Liver (tissue), 8 donors: ENCODE measurements at regions not wholly inside any gene's neighbourhood (a gene's known extent, or its start where the extent isn't known, plus 50 kb on each side); places are given as distances from the start of the nearest gene placed in this dataset.

Experiments
- DNase-seq: peaks from one replicate; pipeline ENCODE4 v3.0.0-alpha.2; 2017; ENCODE audit warnings: low spot score
- H3K27ac ChIP-seq, 2 donors: one replicate each; pipeline ENCODE4 v1.7.0; 2013; ENCODE audit warnings: inconsistent platforms in 2 of 2, low read length in 2 of 2, control low read depth in 1 of 2, low read depth in 1 of 2, mild to moderate bottlenecking in 1 of 2
- H3K27me3 ChIP-seq, 4 donors: one replicate each; pipeline versions ENCODE4 v1.6.1 to v1.7.0; 2013; ENCODE audit warnings: low read length in 3 of 4, inconsistent platforms in 1 of 4, mild to moderate bottlenecking in 1 of 4, moderate library complexity in 1 of 4; ENCODE audit not compliant: control insufficient read depth in 4 of 4, insufficient read depth in 4 of 4
- H3K36me3 ChIP-seq, 4 donors: one replicate each; pipeline versions ENCODE4 v1.6.1 to v1.7.0; 2013; ENCODE audit warnings: low read length in 3 of 4, mild to moderate bottlenecking in 3 of 4, low read depth in 1 of 4, moderate library complexity in 1 of 4; ENCODE audit not compliant: control insufficient read depth in 4 of 4, insufficient read depth in 3 of 4
- H3K4me1 ChIP-seq, 4 donors: one replicate each; pipeline versions ENCODE4 v1.6.1 to v1.7.0; 2013; ENCODE audit warnings: low read length in 3 of 4, mild to moderate bottlenecking in 3 of 4, moderate library complexity in 1 of 4; ENCODE audit not compliant: control insufficient read depth in 4 of 4, insufficient read depth in 4 of 4
- H3K4me3 ChIP-seq, 3 donors: one replicate each; pipeline versions ENCODE4 v1.6.1 to v1.7.0; 2013; ENCODE audit warnings: low read length in 3 of 3, control low read depth in 1 of 3, low read depth in 1 of 3, mild to moderate bottlenecking in 1 of 3
- H3K9ac ChIP-seq, 2 donors: one replicate each; pipeline ENCODE4 v1.7.0; 2013; ENCODE audit warnings: low read length in 2 of 2, mild to moderate bottlenecking in 2 of 2, moderate library complexity in 2 of 2, control low read depth in 1 of 2, low read depth in 1 of 2
- H3K9me3 ChIP-seq, 4 donors: one replicate each; pipeline versions ENCODE4 v1.6.1 to v1.7.0; 2013; ENCODE audit warnings: low read length in 3 of 4; ENCODE audit not compliant: control insufficient read depth in 4 of 4
- ATF3 ChIP-seq: IDR thresholded peaks from 2 replicates; pipeline ENCODE4 v1.6.1; 2016; ENCODE audit warnings: antibody characterized with exemption
- CTCF ChIP-seq: fragments of 150-350 bp; IDR thresholded peaks from 2 replicates; pipeline ENCODE4 v1.5.1; 2017; ENCODE audit warnings: improper control_type of control experiment, low read depth, low read length; ENCODE audit not compliant: missing input control
- EGR1 ChIP-seq, 2 donors: IDR thresholded peaks; 2 replicates each; pipeline ENCODE4 v1.6.1; 2016 to 2018; ENCODE audit warnings: antibody characterized with exemption in 2 of 2, low read depth in 2 of 2
- GABPA ChIP-seq, 2 donors: IDR thresholded peaks in 1 of 2; conservative IDR thresholded peaks in 1 of 2; 2 replicates each; pipeline ENCODE4 v1.6.1; 2016; ENCODE audit warnings: antibody characterized with exemption in 2 of 2, mild to moderate bottlenecking in 1 of 2, moderate library complexity in 1 of 2
- HNF4G ChIP-seq: IDR thresholded peaks from 2 replicates; pipeline ENCODE4 v1.6.1; 2016; ENCODE audit warnings: antibody characterized with exemption
- JUND ChIP-seq, 2 donors: IDR thresholded peaks; 2 replicates each; pipeline ENCODE4 v1.6.1; 2016; ENCODE audit warnings: antibody characterized with exemption in 2 of 2
- MAX ChIP-seq: IDR thresholded peaks from 2 replicates; pipeline ENCODE4 v1.6.1; 2016; ENCODE audit warnings: antibody characterized with exemption
- NR2F2 ChIP-seq: IDR thresholded peaks from 2 replicates; pipeline ENCODE4 v1.6.1; 2016; ENCODE audit warnings: antibody characterized with exemption
- RAD21 ChIP-seq, 2 donors: IDR thresholded peaks; 2 replicates each; pipeline ENCODE4 v1.6.1; 2016; ENCODE audit warnings: antibody characterized with exemption in 2 of 2, mild to moderate bottlenecking in 2 of 2
- REST ChIP-seq: IDR thresholded peaks from 2 replicates; pipeline ENCODE4 v1.6.1; 2016; ENCODE audit warnings: antibody characterized with exemption, mild to moderate bottlenecking
- RXRA ChIP-seq, 2 donors: IDR thresholded peaks; 2 replicates each; pipeline ENCODE4 v1.6.1; 2017 to 2018; ENCODE audit warnings: antibody characterized with exemption in 2 of 2, mild to moderate bottlenecking in 1 of 2
- ZBTB33 ChIP-seq: IDR thresholded peaks from 2 replicates; pipeline ENCODE4 v1.6.1; 2016; ENCODE audit warnings: antibody characterized with exemption
- WGBS: extraction: QIAGEN DNeasy Blood & Tissue Kit; methylation state at CpG from one replicate; pipeline ENCODE4 v1.1.7; 2013; 5-methylcytosine and 5-hydroxymethylcytosine counted together
- donor health status: healthy.
- donor health status: healthy.
- donor health status: healthy.
- donor health status: healthy.
- donor health status: healthy.

GRCh38 chr11:108994887-108995286, 330.0 kb downstream of the DDX10 start:
- WGBS: 54% methylated on average over 1 of the region's 1 CpG
- no peaks in the 10 kb centered on the region for H3K36me3 ChIP-seq

GRCh38 chr11:108997826-108998225, 333.0 kb downstream of the DDX10 start:
- TF ChIP-seq RAD21 (IDR thresholded peaks at IDR 0.05): no peak
- no peak for TF ChIP-seq REST
- TF ChIP-seq EGR1 (IDR thresholded peaks at IDR 0.05; ENCODE audit: low read depth in 2 of 2): no peak
- no peak for TF ChIP-seq HNF4G
- no peak for TF ChIP-seq RXRA (IDR thresholded peaks at IDR 0.05)
- no peak for TF ChIP-seq MAX
- H3K27ac ChIP-seq: no peak overlapping the region
- no peaks in the 10 kb centered on the region for H3K36me3 ChIP-seq
- no peak for DNase-seq
- no peaks in the 10 kb centered on the region for H3K27me3 ChIP-seq
- H3K4me3 ChIP-seq: no peak overlapping the region
- H3K4me1 ChIP-seq: no peaks in the 10 kb centered on the region
- no peak overlapping the region for H3K9ac ChIP-seq
- H3K9me3 ChIP-seq: peaks cover 0 to 2% (median 0%) of the 10 kb centered on the region in 4 donors

More at GRCh38 chr11:108994887-108995286, 330.0 kb downstream of the DDX10 start:
- TF ChIP-seq ATF3 (no peak), JUND (IDR thresholded peaks at IDR 0.05) (no peak), RXRA (IDR thresholded peaks at IDR 0.05) (no peak)
- no peaks in the 10 kb centered on the region for H3K9me3 ChIP-seq
- H3K4me1 ChIP-seq: no peaks in the 10 kb centered on the region
- no peak for DNase-seq
- no peak overlapping the region for H3K9ac ChIP-seq
- no peaks in the 10 kb centered on the region for H3K27me3 ChIP-seq
- no peak overlapping the region for H3K27ac ChIP-seq
- H3K4me3 ChIP-seq: no peak overlapping the region

GRCh38 chr11:109000531-109000930, 335.7 kb downstream of the DDX10 start:
- no peak overlapping the region for H3K9ac ChIP-seq
- H3K4me1 ChIP-seq: no peaks in the 10 kb centered on the region
- no peak for DNase-seq
- H3K27ac ChIP-seq: no peak overlapping the region
- no peaks in the 10 kb centered on the region for H3K27me3 ChIP-seq
- H3K9me3 ChIP-seq: peaks cover 0 to 2% (median 0%) of the 10 kb centered on the region in 4 donors
- no peaks in the 10 kb centered on the region for H3K36me3 ChIP-seq
- WGBS: 35% methylated on average over 1 of the region's 1 CpG
- TF ChIP-seq RXRA (IDR thresholded peaks at IDR 0.05): no peak
- TF ChIP-seq REST: no peak
- no peak for TF ChIP-seq CTCF
- TF ChIP-seq GABPA (IDR thresholded peaks at IDR 0.05 in 1 of 2, conservative IDR thresholded peaks at IDR 0.05 in 1 of 2): no peak
- no peak for TF ChIP-seq MAX
- no peak for TF ChIP-seq ZBTB33
- no peak for TF ChIP-seq RAD21 (IDR thresholded peaks at IDR 0.05)
- no peak for TF ChIP-seq NR2F2
- TF ChIP-seq ATF3: no peak
- TF ChIP-seq HNF4G: no peak
- TF ChIP-seq EGR1 (IDR thresholded peaks at IDR 0.05; ENCODE audit: low read depth in 2 of 2): no peak
- no peak overlapping the region for H3K4me3 ChIP-seq
